ENCODE measurements at regions not wholly inside any gene's neighbourhood (a gene's known extent, or its start where the extent isn't known, plus 50 kb on each side); places are given as distances from the start of the nearest gene placed in this dataset.
A peak's percentile ranks its signal among the peaks of the same experiment; 100 is the strongest.

- no peaks in the 10 kb centered on the region for H3K36me3 Mint-ChIP-seq (ENCODE audit: low read depth)
- DNase-seq (peak in 1 of 14 experiments; percentile 0), ATAC-seq (ENCODE audit: poor library complexity) (no peak)
- H3K27me3 Mint-ChIP-seq = no peaks in the 10 kb centered on the region
- Histone ChIP-seq H3K36me3 (ENCODE audit: insufficient read depth, low read length) (no peaks in the 10 kb centered on the region), H3K4me3 (ENCODE audit: low read length) (no peak overlapping the region), H3K27me3 (ENCODE audit: control insufficient read depth in 1 of 2, insufficient read depth in 2 of 2, low read length in 2 of 2) (no peaks in the 10 kb centered on the region), H3K9me3 (ENCODE audit: control insufficient read depth in 1 of 2, insufficient read depth in 1 of 2, low read length in 2 of 2) (peaks cover 0 to 8% of the 10 kb centered on the region in 2 experiments), H3K4me1 (ENCODE audit: insufficient read depth, low read length) (no peaks in the 10 kb centered on the region), H3K27ac (ENCODE audit: low read depth in 1 of 2, low read length in 2 of 2) (no peak overlapping the region)
- CTCF ChIA-PET = no interaction called here
- H3K27ac Mint-ChIP-seq = no peak overlapping the region
- H3K9me3 Mint-ChIP-seq = peaks cover 3% of the 10 kb centered on the region
- intact Hi-C loops (cut with DNase I, micrococcal nuclease) = no loop called here
- no peak for TF ChIP-seq CTCF (IDR thresholded peaks at IDR 0.05)
- no peaks in the 10 kb centered on the region for H3K4me1 Mint-ChIP-seq (ENCODE audit: low read depth)
- H3K4me3 Mint-ChIP-seq = no peak overlapping the region
- POLR2A ChIA-PET = no interaction called here
These were observed 840.6 kb downstream of the NLGN4X start for GRCh38 chrX:5388087-5388486.

GRCh38 chrX:5380426-5380825 lies 848.2 kb downstream of the NLGN4X start:
- Histone ChIP-seq H3K4me3 (ENCODE audit: low read length) (no peak overlapping the region), H3K36me3 (ENCODE audit: insufficient read depth, low read length) (no peaks in the 10 kb centered on the region), H3K27me3 (ENCODE audit: control insufficient read depth in 1 of 2, insufficient read depth in 2 of 2, low read length in 2 of 2) (no peaks in the 10 kb centered on the region), H3K9me3 (ENCODE audit: control insufficient read depth in 1 of 2, insufficient read depth in 1 of 2, low read length in 2 of 2) (peaks cover 0 to 3% of the 10 kb centered on the region in 2 experiments), H3K27ac (ENCODE audit: low read depth in 1 of 2, low read length in 2 of 2) (no peak overlapping the region), H3K4me1 (ENCODE audit: insufficient read depth, low read length) (no peaks in the 10 kb centered on the region)
- DNase-seq (no peak), ATAC-seq (ENCODE audit: poor library complexity) (no peak)
- CTCF ChIA-PET = no interaction called here
- TF ChIP-seq CTCF (IDR thresholded peaks at IDR 0.05) = no peak
- intact Hi-C loops (cut with DNase I, micrococcal nuclease) = no loop called here
- Mint-ChIP-seq H3K36me3 (ENCODE audit: low read depth) (no peaks in the 10 kb centered on the region), H3K27me3 (no peaks in the 10 kb centered on the region), H3K4me3 (no peak overlapping the region), H3K9me3 (no peaks in the 10 kb centered on the region), H3K4me1 (ENCODE audit: low read depth) (no peaks in the 10 kb centered on the region), H3K27ac (no peak overlapping the region)
- POLR2A ChIA-PET = no interaction called here

GRCh38 chrX:5341902-5342301 lies 886.8 kb downstream of the NLGN4X start:
- Histone ChIP-seq H3K4me1 (ENCODE audit: insufficient read depth, low read length) (no peaks in the 10 kb centered on the region), H3K9me3 (ENCODE audit: control insufficient read depth in 1 of 2, insufficient read depth in 1 of 2, low read length in 2 of 2) (no peaks in the 10 kb centered on the region), H3K36me3 (ENCODE audit: insufficient read depth, low read length) (no peaks in the 10 kb centered on the region), H3K27ac (ENCODE audit: low read depth in 1 of 2, low read length in 2 of 2) (no peak overlapping the region), H3K27me3 (ENCODE audit: control insufficient read depth in 1 of 2, insufficient read depth in 2 of 2, low read length in 2 of 2) (no peaks in the 10 kb centered on the region), H3K4me3 (ENCODE audit: low read length) (no peak overlapping the region)
- ATAC-seq (ENCODE audit: poor library complexity) (no peak), DNase-seq (no peak)
- POLR2A ChIA-PET = no interaction called here
- H3K4me1 Mint-ChIP-seq (ENCODE audit: low read depth) = no peaks in the 10 kb centered on the region
- H3K27ac Mint-ChIP-seq = no peak overlapping the region
- no peak for TF ChIP-seq CTCF (IDR thresholded peaks at IDR 0.05)
- CTCF ChIA-PET = no interaction called here
- H3K36me3 Mint-ChIP-seq (ENCODE audit: low read depth) = no peaks in the 10 kb centered on the region
- H3K9me3 Mint-ChIP-seq = peaks cover under 1% of the 10 kb centered on the region
- no peak overlapping the region for H3K4me3 Mint-ChIP-seq
- intact Hi-C loops (cut with DNase I, micrococcal nuclease) = no loop called here
- no peaks in the 10 kb centered on the region for H3K27me3 Mint-ChIP-seq

All from CD4-positive, alpha-beta T cell (primary cell).